ENCODE measurements at regions not wholly inside any gene's neighbourhood (a gene's known extent, or its start where the extent isn't known, plus 50 kb on each side); places are given as distances from the start of the nearest gene placed in this dataset.

- TF ChIP-seq CTCF (conservative IDR thresholded peaks at IDR 0.05; ENCODE audit: low read depth, low read length) (no peak), EZH2 (IDR thresholded peaks at IDR 0.05; ENCODE audit: low read length, unreplicated experiment) (no peak), EZH2phosphoT487 (IDR thresholded peaks at IDR 0.05; ENCODE audit: borderline replicate concordance, low read length) (no peak)
These were observed 1383.5 kb downstream of the FSCB start for GRCh38 chr14:43123544-43123943.

Measured in PC-3 (cell line).